Retinal pigment epithelial cell (primary cell): ENCODE measurements at regions not wholly inside any gene's neighbourhood (a gene's known extent, or its start where the extent isn't known, plus 50 kb on each side); places are given as distances from the start of the nearest gene placed in this dataset.

Experiments
- DNase-seq: peaks from one replicate; pipeline ENCODE4 v3.0.0-alpha.2; 2010; ENCODE audit warnings: low read depth
- H3K4me3 ChIP-seq: 2 replicates; pipeline ENCODE4 v1.5.1; 2011; ENCODE audit warnings: mild to moderate bottlenecking, low read length, control low read depth, moderate library complexity
- CTCF ChIP-seq: conservative IDR thresholded peaks from 2 replicates; pipeline ENCODE4 v1.5.1; 2011; ENCODE audit warnings: low read depth, low read length, control low read depth, inconsistent platforms

GRCh38 chr5:174401793-174402192 is 322.6 kb upstream of the MSX2 start:
- DNase-seq = no peak
- TF ChIP-seq CTCF = no peak
- H3K4me3 ChIP-seq = no peak overlapping the region

GRCh38 chr5:174402222-174402812 is 322.1 kb upstream of the MSX2 start:
- no peak for DNase-seq
- H3K4me3 ChIP-seq = no peak overlapping the region
- TF ChIP-seq CTCF = peak; percentile 10

- DNase-seq = no peak
- no peak for TF ChIP-seq CTCF
- no peak overlapping the region for H3K4me3 ChIP-seq
These were observed 319.5 kb upstream of the MSX2 start for GRCh38 chr5:174404848-174405247.

GRCh38 chr5:174409070-174409469 is 315.3 kb upstream of the MSX2 start:
- no peak for DNase-seq
- no peak overlapping the region for H3K4me3 ChIP-seq
- peak; percentile 40 for TF ChIP-seq CTCF

- H3K4me3 ChIP-seq = no peak overlapping the region
- no peak for TF ChIP-seq CTCF
- no peak for DNase-seq
These were observed 314.4 kb upstream of the MSX2 start for GRCh38 chr5:174409971-174410370.

GRCh38 chr5:174410716-174411478 is 313.5 kb upstream of the MSX2 start:
- no peak for DNase-seq
- no peak for TF ChIP-seq CTCF
- H3K4me3 ChIP-seq = no peak overlapping the region

GRCh38 chr5:174411479-174411819 is 312.9 kb upstream of the MSX2 start:
- TF ChIP-seq CTCF = no peak
- no peak overlapping the region for H3K4me3 ChIP-seq
- DNase-seq = no peak
